HEK293 (cell line): ENCODE measurements at regions not wholly inside any gene's neighbourhood (a gene's known extent, or its start where the extent isn't known, plus 50 kb on each side); places are given as distances from the start of the nearest gene placed in this dataset.

Source experiments
- CTCF ChIA-PET: fragments of 350-600 bp; formaldehyde crosslinking; extraction: SDS; loops from one replicate; lab custom pipeline; 2021; ENCODE audit warnings: antibody characterized with exemption; lab: Yijun Ruan, JAX
- POLR2A ChIA-PET: fragments of 300-600 bp; formaldehyde crosslinking; extraction: SDS; loops from one replicate; lab custom pipeline; 2020; ENCODE audit warnings: antibody characterized with exemption, inconsistent platforms; lab: Yijun Ruan, JAX
- H3K27ac ChIP-seq: fragments of 200-500 bp; sonication (Bioruptor generic); 2 replicates; pipeline ENCODE4 v1.5.1; 2014; ENCODE audit warnings: low read depth, low read length, control low read depth, inconsistent platforms; ENCODE audit errors: extremely low read depth
- H3K36me3 ChIP-seq, 2 experiments: fragments of 200-500 bp in 1 of 2; sonication (Bioruptor generic) in 1 of 2; 1 replicate in 1 of 2; 2 replicates in 1 of 2; pipeline ENCODE4 v1.5.1; 2014 to 2017; ENCODE audit warnings: inconsistent platforms in 2 of 2, low read length in 2 of 2; ENCODE audit not compliant: control insufficient read depth in 2 of 2, insufficient read depth in 1 of 2
- H3K4me1 ChIP-seq: fragments of 200-500 bp; sonication (Bioruptor generic); 2 replicates; pipeline ENCODE4 v1.5.1; 2014; ENCODE audit warnings: mild to moderate bottlenecking, low read length, inconsistent platforms; ENCODE audit not compliant: control insufficient read depth, insufficient read depth
- H3K4me3 ChIP-seq: 2 replicates; pipeline ENCODE4 v1.5.1; 2011; ENCODE audit warnings: low read depth, mild to moderate bottlenecking, control low read depth, low read length, moderate library complexity
- H3K9me3 ChIP-seq: fragments of 200-500 bp; sonication (Bioruptor generic); 2 replicates; pipeline ENCODE4 v1.5.1; 2014; ENCODE audit warnings: low read depth, low read length, inconsistent platforms; ENCODE audit not compliant: control insufficient read depth, insufficient read depth
- BCL6B ChIP-seq: fragments of 450-650 bp; formaldehyde crosslinking; IDR thresholded peaks from 2 replicates; pipeline ENCODE4 v1.5.1; 2017; ENCODE audit warnings: missing biosample characterization, missing genetic modification characterization
- GLIS1 ChIP-seq: fragments of 450-650 bp; formaldehyde crosslinking; IDR thresholded peaks from 2 replicates; pipeline ENCODE4 v1.5.1; 2016; ENCODE audit warnings: missing biosample characterization, missing genetic modification characterization
- IKZF3 ChIP-seq: fragments of 450-650 bp; IDR thresholded peaks from 2 replicates; pipeline ENCODE4 v1.5.0; 2018; ENCODE audit warnings: missing biosample characterization, mild to moderate bottlenecking, missing genetic modification characterization, moderate library complexity
- MZF1 ChIP-seq: fragments of 450-650 bp; formaldehyde crosslinking; IDR thresholded peaks from 2 replicates; pipeline ENCODE4 v1.5.1; 2017; ENCODE audit warnings: missing biosample characterization, missing genetic modification characterization, borderline replicate concordance
- ZIC2 ChIP-seq: fragments of 450-650 bp; formaldehyde crosslinking; IDR thresholded peaks from 2 replicates; pipeline ENCODE4 v1.5.1; 2016; ENCODE audit warnings: missing biosample characterization, missing genetic modification characterization
- ZNF112 ChIP-seq: fragments of 450-650 bp; formaldehyde crosslinking; IDR thresholded peaks from 2 replicates; pipeline ENCODE4 v1.5.0; 2017; ENCODE audit warnings: missing biosample characterization, missing genetic modification characterization
- ZNF211 ChIP-seq: fragments of 450-650 bp; formaldehyde crosslinking; IDR thresholded peaks from 2 replicates; pipeline ENCODE4 v1.5.1; 2016; ENCODE audit warnings: low read depth, missing biosample characterization, missing genetic modification characterization
- ZNF223 ChIP-seq: fragments of 450-650 bp; formaldehyde crosslinking; IDR thresholded peaks from 2 replicates; pipeline ENCODE4 v1.5.1; 2016; ENCODE audit warnings: missing biosample characterization, missing genetic modification characterization
- ZNF311 ChIP-seq: fragments of 450-650 bp; formaldehyde crosslinking; IDR thresholded peaks from 2 replicates; pipeline ENCODE4 v1.5.1; 2017; ENCODE audit warnings: missing biosample characterization, missing genetic modification characterization, borderline replicate concordance
- ZNF335 ChIP-seq: fragments of 450-650 bp; formaldehyde crosslinking; conservative IDR thresholded peaks from 2 replicates; pipeline ENCODE4 v1.5.1; 2016; ENCODE audit warnings: missing biosample characterization, missing genetic modification characterization
- ZNF416 ChIP-seq: fragments of 450-650 bp; formaldehyde crosslinking; IDR thresholded peaks from 2 replicates; pipeline ENCODE4 v1.5.1; 2016; ENCODE audit warnings: missing biosample characterization, missing genetic modification characterization
- ZNF473 ChIP-seq: fragments of 450-650 bp; formaldehyde crosslinking; IDR thresholded peaks from 2 replicates; pipeline ENCODE4 v1.5.1; 2017; ENCODE audit warnings: missing biosample characterization, missing genetic modification characterization
- ZNF544 ChIP-seq: fragments of 450-650 bp; formaldehyde crosslinking; IDR thresholded peaks from 2 replicates; pipeline ENCODE4 v1.5.0; 2017; ENCODE audit warnings: missing biosample characterization, missing genetic modification characterization
- ZNF555 ChIP-seq: fragments of 450-650 bp; formaldehyde crosslinking; conservative IDR thresholded peaks from 2 replicates; pipeline ENCODE4 v1.5.1; 2017; ENCODE audit warnings: missing biosample characterization, mild to moderate bottlenecking, missing genetic modification characterization, inconsistent platforms
- ZNF623 ChIP-seq: fragments of 450-650 bp; formaldehyde crosslinking; IDR thresholded peaks from 2 replicates; pipeline ENCODE4 v1.5.1; 2016; ENCODE audit warnings: missing biosample characterization, missing genetic modification characterization
- ZNF664 ChIP-seq: fragments of 450-650 bp; formaldehyde crosslinking; IDR thresholded peaks from 2 replicates; pipeline ENCODE4 v1.5.1; 2016; ENCODE audit warnings: missing biosample characterization, missing genetic modification characterization
- ZNF677 ChIP-seq: fragments of 450-650 bp; IDR thresholded peaks from 2 replicates; pipeline ENCODE4 v1.5.0; 2018; ENCODE audit warnings: missing biosample characterization, mild to moderate bottlenecking, missing genetic modification characterization, moderate library complexity
- ZNF837 ChIP-seq: fragments of 450-650 bp; formaldehyde crosslinking; IDR thresholded peaks from 2 replicates; pipeline ENCODE4 v1.5.1; 2016; ENCODE audit warnings: missing biosample characterization, missing genetic modification characterization
- TF ChIP-seq, protein P1 (sequence below): fragments of 450-650 bp; formaldehyde crosslinking; IDR thresholded peaks from 2 replicates; pipeline ENCODE4 v1.5.1; 2016; ENCODE audit warnings: missing biosample characterization, missing genetic modification characterization
- TF ChIP-seq, protein P2 (sequence below): fragments of 450-650 bp; formaldehyde crosslinking; IDR thresholded peaks from 2 replicates; pipeline ENCODE4 v1.5.1; 2016; ENCODE audit warnings: missing biosample characterization, missing genetic modification characterization
- TF ChIP-seq, protein P3 (sequence below): fragments of 450-650 bp; formaldehyde crosslinking; conservative IDR thresholded peaks from 2 replicates; pipeline ENCODE4 v1.5.1; 2016; ENCODE audit warnings: low read depth, missing biosample characterization, missing genetic modification characterization

DNA sequence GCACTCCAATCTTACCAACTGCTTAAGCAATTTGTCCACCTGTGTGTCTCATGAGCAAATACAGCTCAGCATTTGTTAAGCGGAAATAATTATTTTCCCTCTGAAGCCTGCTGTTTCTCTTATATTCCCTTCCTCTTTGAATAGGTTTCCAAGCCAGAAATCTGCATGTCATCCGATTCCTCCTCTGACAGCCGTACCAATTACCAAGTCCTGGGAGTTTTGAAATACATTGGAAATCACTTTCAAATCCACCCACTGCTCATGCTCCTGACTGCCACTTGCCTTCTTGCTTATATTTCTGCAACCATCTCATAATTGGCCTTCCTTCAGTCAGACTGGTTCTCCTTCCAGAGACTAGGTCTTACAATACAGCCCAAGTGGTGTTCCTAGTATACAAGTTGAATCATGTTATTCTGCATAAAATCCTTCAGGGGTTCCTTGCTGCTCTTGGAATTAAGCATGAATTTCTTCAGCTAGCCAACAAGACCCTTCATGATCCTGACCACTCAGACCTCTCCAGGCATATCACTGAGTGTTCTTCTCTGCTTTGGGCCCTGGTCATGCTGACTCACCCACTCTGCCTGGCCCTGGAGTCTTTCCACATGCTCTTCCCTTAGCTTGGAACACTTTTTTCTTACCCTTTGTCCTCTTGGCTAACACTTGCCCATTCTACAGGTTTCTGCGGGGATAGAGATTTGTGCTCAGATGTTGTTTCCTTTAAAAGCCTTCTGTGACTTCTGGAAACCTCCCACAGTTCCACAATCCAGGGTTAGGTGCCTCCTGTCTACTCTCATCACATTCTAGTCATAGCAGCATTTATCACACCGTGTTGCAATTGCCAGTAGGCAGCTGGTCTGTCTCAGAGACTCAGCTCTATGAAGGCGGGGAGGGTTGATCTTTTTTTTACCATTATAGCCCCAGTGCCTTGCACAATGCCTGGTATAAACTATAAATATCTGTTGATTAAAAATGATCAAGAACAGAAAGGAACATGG lies 157.6 kb downstream of the ARL6IP6 start (continued):
- TF ChIP-seq BCL6B (tag by site-specific recombination) (no peak), ZNF311 (tag by site-specific recombination) (no peak)

DNA sequence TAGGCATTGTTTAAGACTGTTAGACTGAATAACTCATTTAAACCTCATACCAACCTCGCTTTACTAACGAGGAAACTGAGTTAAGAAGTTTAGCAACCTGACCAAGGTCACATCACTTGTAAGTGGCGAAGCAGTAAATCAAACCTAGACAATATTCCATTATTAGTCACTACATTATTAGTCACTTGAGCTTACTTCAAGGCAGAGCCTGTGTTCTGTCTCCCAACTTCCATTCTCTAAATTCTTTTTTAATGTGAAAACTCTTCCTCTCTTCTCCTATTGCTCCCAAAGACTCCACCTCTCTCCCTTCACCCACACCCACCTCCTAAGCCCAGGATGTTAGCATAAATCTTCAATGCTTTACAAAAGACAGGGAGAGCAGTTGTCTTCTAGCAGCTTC lies 156.5 kb downstream of the ARL6IP6 start:
- CTCF ChIA-PET, result no interaction called here
- Histone ChIP-seq H3K4me1 (no peaks in the 10 kb centered on the region), H3K27ac (no peak overlapping the region), H3K36me3 (no peaks in the 10 kb centered on the region)
- no peak for TF ChIP-seq ZNF112 (tag by site-specific recombination)
- no peak for TF ChIP-seq ZNF473 (tag by site-specific recombination)
- no peak for TF ChIP-seq ZNF335 (tag by site-specific recombination)
- TF ChIP-seq ZNF211 (tag by site-specific recombination), result no peak
- TF ChIP-seq GLIS1 (tag by site-specific recombination), result no peak
- TF ChIP-seq, protein P1, sequence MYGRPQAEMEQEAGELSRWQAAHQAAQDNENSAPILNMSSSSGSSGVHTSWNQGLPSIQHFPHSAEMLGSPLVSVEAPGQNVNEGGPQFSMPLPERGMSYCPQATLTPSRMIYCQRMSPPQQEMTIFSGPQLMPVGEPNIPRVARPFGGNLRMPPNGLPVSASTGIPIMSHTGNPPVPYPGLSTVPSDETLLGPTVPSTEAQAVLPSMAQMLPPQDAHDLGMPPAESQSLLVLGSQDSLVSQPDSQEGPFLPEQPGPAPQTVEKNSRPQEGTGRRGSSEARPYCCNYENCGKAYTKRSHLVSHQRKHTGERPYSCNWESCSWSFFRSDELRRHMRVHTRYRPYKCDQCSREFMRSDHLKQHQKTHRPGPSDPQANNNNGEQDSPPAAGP, result no peak
- TF ChIP-seq ZNF664 (tag by site-specific recombination), result no peak
- TF ChIP-seq, all 188 proteins: peak for 0
- Histone ChIP-seq H3K4me3 (no peak overlapping the region), H3K9me3 (no peaks in the 10 kb centered on the region)
- POLR2A ChIA-PET, result no interaction called here

GRCh38 chr2:152870239-152870638 lies 151.8 kb downstream of the ARL6IP6 start:
- H3K4me3 ChIP-seq, result no peak overlapping the region
- ChIA-PET CTCF (no interaction called here), POLR2A (no interaction called here)
- no peaks in the 10 kb centered on the region for H3K36me3 ChIP-seq
- no peaks in the 10 kb centered on the region for H3K4me1 ChIP-seq
- TF ChIP-seq MZF1 (tag by site-specific recombination), result no peak
- TF ChIP-seq, protein P2, sequence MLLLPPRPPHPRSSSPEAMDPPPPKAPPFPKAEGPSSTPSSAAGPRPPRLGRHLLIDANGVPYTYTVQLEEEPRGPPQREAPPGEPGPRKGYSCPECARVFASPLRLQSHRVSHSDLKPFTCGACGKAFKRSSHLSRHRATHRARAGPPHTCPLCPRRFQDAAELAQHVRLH (tag by site-specific recombination), result no peak
- TF ChIP-seq ZNF223 (tag by site-specific recombination), result no peak
- TF ChIP-seq ZNF555, result no peak
- TF ChIP-seq, protein P3, sequence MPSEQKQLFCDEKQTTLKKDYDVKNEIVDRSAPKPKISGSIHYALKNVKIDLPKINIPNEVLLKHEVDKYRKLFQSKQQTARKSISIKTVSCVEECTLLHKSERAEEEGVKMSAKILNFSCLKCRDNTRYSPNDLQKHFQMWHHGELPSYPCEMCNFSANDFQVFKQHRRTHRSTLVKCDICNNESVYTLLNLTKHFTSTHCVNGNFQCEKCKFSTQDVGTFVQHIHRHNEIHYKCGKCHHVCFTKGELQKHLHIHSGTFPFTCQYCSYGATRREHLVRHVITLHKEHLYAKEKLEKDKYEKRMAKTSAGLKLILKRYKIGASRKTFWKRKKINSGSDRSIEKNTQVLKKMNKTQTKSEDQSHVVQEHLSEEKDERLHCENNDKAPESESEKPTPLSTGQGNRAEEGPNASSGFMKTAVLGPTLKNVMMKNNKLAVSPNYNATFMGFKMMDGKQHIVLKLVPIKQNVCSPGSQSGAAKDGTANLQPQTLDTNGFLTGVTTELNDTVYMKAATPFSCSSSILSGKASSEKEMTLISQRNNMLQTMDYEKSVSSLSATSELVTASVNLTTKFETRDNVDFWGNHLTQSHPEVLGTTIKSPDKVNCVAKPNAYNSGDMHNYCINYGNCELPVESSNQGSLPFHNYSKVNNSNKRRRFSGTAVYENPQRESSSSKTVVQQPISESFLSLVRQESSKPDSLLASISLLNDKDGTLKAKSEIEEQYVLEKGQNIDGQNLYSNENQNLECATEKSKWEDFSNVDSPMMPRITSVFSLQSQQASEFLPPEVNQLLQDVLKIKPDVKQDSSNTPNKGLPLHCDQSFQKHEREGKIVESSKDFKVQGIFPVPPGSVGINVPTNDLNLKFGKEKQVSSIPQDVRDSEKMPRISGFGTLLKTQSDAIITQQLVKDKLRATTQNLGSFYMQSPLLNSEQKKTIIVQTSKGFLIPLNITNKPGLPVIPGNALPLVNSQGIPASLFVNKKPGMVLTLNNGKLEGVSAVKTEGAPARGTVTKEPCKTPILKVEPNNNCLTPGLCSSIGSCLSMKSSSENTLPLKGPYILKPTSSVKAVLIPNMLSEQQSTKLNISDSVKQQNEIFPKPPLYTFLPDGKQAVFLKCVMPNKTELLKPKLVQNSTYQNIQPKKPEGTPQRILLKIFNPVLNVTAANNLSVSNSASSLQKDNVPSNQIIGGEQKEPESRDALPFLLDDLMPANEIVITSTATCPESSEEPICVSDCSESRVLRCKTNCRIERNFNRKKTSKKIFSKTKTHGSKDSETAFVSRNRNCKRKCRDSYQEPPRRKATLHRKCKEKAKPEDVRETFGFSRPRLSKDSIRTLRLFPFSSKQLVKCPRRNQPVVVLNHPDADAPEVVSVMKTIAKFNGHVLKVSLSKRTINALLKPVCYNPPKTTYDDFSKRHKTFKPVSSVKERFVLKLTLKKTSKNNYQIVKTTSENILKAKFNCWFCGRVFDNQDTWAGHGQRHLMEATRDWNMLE (tag by site-specific recombination), result no peak
- no peak for TF ChIP-seq IKZF3 (tag by site-specific recombination)
- TF ChIP-seq ZNF623 (tag by site-specific recombination), result no peak
- no peak for TF ChIP-seq ZNF416 (tag by site-specific recombination)
- TF ChIP-seq ZNF677, result no peak
- no peak for TF ChIP-seq ZNF544 (tag by site-specific recombination)
- no peak for TF ChIP-seq ZNF837
- TF ChIP-seq ZIC2 (tag by site-specific recombination), result no peak
- no peak overlapping the region for H3K27ac ChIP-seq
- no peaks in the 10 kb centered on the region for H3K9me3 ChIP-seq
